HG03378 (cell line): ENCODE measurements at regions not wholly inside any gene's neighbourhood (a gene's known extent, or its start where the extent isn't known, plus 50 kb on each side); places are given as distances from the start of the nearest gene placed in this dataset.
"Not testable (repeated sequence)": the region's sequence is repeated elsewhere in the genome, so short reads cannot be mapped to it uniquely, and the experiment has no call there.

ENCODE experiments used
- ATAC-seq: cut with Tn5 transposase; IDR thresholded peaks from one replicate; pipeline ENCODE4 v1.9.1; 2021; ENCODE audit warnings: mild to moderate bottlenecking, moderate library complexity; ENCODE audit not compliant: unreplicated experiment

DNA sequence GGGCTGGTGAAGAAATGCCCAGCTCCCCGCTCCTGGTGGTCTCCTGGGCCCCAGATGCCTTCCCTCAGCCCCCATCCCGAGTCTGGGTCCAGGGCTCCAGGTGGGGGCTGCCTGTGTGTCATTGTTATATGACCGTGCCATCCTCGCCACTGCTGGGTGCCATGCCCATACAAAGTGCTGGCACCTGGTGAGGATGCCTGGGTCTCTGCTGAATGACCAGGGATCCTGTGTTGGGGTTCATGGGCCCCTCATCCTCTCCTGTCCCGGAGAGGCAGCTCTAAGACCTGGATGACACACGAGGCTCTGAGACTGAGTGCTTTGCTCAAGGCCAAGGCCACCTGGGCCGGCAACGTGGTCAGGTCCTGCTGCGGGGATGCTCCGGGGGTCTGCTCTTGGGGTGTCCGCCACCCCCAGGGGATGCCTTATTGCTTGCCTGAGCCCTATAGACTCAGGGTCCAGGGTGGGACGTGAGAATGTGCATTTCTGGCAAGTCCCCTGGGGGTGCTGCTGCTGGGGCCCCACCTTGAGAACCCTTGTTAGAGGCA lies 206.9 kb downstream of the LAT start:
- ATAC-seq, result not testable (repeated sequence)

GRCh38 chr16:29190553-29191431 lies 205.9 kb downstream of the LAT start:
- ATAC-seq, result not testable (repeated sequence)

- ATAC-seq, result not testable (repeated sequence)
These were observed 204.0 kb downstream of the LAT start for GRCh38 chr16:29188806-29189205.

- ATAC-seq, result not testable (repeated sequence)
These were observed 201.7 kb downstream of the LAT start for GRCh38 chr16:29186306-29187220.

DNA sequence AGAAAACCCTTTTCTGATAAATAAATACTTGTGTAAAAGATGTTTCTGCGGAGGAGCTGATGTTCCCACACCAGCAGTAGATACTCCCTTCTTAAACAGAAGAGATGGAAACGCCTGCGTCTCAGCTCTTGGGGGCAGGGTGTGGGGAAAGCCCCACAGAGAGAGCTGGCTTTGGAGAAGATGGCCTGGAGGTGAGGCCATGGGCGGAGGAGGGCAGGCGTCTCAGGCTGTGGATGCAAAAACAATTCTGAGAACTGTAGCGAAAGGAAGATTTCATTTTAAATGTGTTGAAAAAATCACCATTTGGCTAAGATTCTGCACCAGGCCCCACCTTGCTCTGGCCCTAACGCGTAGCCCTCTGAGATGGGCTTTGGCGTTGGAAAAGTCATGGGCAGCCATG lies 201.0 kb downstream of the LAT start:
- ATAC-seq, result not testable (repeated sequence)

DNA sequence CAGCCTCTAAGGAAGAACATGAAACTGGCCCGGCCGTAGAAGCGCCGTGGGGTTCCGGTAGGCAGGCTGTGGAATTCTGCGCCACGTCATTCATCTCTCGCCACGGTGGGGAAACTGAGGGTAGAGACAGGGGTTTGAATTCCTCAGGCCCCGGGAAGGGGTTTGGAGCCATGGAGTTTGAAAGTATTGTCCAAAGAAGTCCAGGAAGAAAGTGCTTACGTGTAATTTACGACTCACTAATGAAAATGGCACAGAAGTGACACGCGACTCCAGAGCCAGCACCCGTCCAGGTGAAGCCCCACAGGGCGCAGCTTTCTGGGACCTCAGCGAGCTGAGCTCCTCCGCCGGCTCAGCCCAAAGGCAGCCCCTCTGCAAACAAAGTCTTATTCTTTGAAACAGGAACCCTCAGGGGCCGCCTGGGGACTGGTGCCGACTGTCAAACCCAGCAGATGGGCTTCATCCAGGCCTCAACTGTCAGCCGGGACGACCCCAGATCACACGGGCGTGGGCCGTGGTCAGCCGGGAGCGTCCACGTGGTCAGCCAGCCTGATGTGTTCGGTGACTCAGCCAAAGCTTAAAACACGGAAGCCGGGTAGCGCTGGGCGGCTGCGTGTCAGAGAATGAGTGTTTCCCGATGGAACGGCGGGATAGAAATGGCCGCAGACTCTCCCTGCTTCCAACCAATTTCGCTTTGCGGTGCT lies 200.0 kb downstream of the LAT start:
- ATAC-seq, result not testable (repeated sequence)

GRCh38 chr16:29182940-29183868 lies 198.4 kb downstream of the LAT start:
- ATAC-seq, result not testable (repeated sequence)

DNA sequence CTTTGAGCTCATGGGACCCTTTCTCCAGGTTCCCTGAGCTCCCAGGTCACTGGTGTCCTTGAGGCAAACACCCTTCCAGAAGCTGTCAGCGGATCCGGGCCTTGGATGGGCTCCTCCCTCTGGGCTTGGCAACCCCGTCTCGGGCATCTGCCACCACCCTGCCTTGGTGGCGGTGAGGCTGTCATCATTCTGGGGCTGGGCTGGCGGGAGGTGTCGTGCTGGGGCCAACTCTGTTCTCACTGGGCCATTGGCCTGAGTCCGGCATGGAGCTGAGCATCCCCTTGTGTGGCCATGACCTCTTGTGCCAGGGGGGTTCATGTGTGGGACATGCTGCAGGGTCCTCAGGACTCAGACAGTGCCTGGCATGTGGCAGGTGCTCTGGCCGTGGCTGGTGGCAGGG lies 197.6 kb downstream of the LAT start:
- no peak for ATAC-seq

GRCh38 chr16:29181921-29182411 lies 197.1 kb downstream of the LAT start:
- ATAC-seq, result not testable (repeated sequence)

GRCh38 chr16:29181254-29181780 lies 196.5 kb downstream of the LAT start:
- ATAC-seq, result not testable (repeated sequence)

GRCh38 chr16:29180206-29180600 lies 195.4 kb downstream of the LAT start:
- ATAC-seq, result not testable (repeated sequence)

GRCh38 chr16:29179401-29180205 lies 194.8 kb downstream of the LAT start:
- not testable (repeated sequence) for ATAC-seq

- not testable (repeated sequence) for ATAC-seq
These were observed 193.3 kb downstream of the LAT start for GRCh38 chr16:29177888-29178726.

- ATAC-seq, result not testable (repeated sequence)
These were observed 192.5 kb downstream of the LAT start for GRCh38 chr16:29177203-29177887.

- ATAC-seq, result not testable (repeated sequence)
These were observed 192.0 kb downstream of the LAT start for GRCh38 chr16:29176822-29177202.

DNA sequence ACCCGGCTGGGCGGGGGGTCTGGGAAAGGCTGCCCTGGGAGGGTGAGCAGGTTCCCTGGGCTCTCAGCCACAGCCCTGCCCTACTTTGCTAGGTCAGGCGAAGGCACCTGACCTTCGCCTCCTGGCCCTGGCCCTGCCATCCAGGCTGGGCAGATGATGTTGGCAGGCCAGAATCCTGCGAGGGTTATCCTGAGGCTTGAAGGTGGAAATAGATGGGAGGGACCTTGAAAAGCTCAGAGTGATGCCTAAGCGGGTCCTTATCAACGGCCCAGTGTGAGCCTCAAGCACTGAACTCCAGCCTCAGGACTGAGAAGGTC lies 191.3 kb downstream of the LAT start:
- not testable (repeated sequence) for ATAC-seq
